ENCODE measurements at regions not wholly inside any gene's neighbourhood (a gene's known extent, or its start where the extent isn't known, plus 50 kb on each side); places are given as distances from the start of the nearest gene placed in this dataset.

GRCh38 chr11:109730669-109731068, 308.7 kb downstream of the C11orf87 start:
- H3K27me3 ChIP-seq (ENCODE audit: control insufficient read depth in 1 of 2, insufficient read depth in 2 of 2, low read length in 2 of 2), result no peaks in the 10 kb centered on the region

More at GRCh38 chr11:109730669-109731068, 308.7 kb downstream of the C11orf87 start:
- intact Hi-C loops (cut with micrococcal nuclease; ENCODE audit: unreplicated experiment) (no loop called here), in situ Hi-C loops (cut with HindIII; ENCODE audit: extremely low pct_ligation_motif_present, low pct_unique_long_range_greater_than_20kb) (no loop called here)
- ChIA-PET CTCF (ENCODE audit: low intra/inter-chr PET ratio, low total read pairs) (no interaction called here), POLR2A (no interaction called here)
- ATAC-seq (no peak), FAIRE-seq (no peak), DNase-seq (ENCODE audit: low spot score) (no peak)
- TF ChIP-seq ZNF790 (CRISPR knock-in tag; IDR thresholded peaks at IDR 0.05; ENCODE audit: borderline replicate concordance), result no peak
- TF ChIP-seq BRCA1 (CRISPR knock-in tag; IDR thresholded peaks at IDR 0.05), result no peak
- no peak for TF ChIP-seq ZBTB7B (CRISPR knock-in tag; IDR thresholded peaks at IDR 0.05)
- no peak for TF ChIP-seq KIAA2018 (CRISPR knock-in tag; IDR thresholded peaks at IDR 0.05; ENCODE audit: borderline replicate concordance)
- TF ChIP-seq ZNF691 (CRISPR knock-in tag; IDR thresholded peaks at IDR 0.05; ENCODE audit: borderline replicate concordance, low read depth), result no peak
- TF ChIP-seq ZNF709 (CRISPR knock-in tag; IDR thresholded peaks at IDR 0.05), result no peak
- no peak for TF ChIP-seq KAT8 (CRISPR knock-in tag; IDR thresholded peaks at IDR 0.05)
- TF ChIP-seq TOPORS (CRISPR knock-in tag; IDR thresholded peaks at IDR 0.05), result no peak
- TF ChIP-seq GMEB1 (CRISPR knock-in tag; IDR thresholded peaks at IDR 0.05; ENCODE audit: borderline replicate concordance), result no peak
- WGBS (ENCODE audit: low lambda C conversion rate), result 3% methylated on average over 2 of the region's 2 CpGs
- H3K27ac ChIP-seq (ENCODE audit: extremely low read length, insufficient read depth, low read length), result no peak overlapping the region
- H3K4me2 ChIP-seq (ENCODE audit: low read depth, low read length), result no peak overlapping the region
- H3K4me3 ChIP-seq (replicated peaks in 1 of 3; ENCODE audit: insufficient read depth in 1 of 3, low read depth in 2 of 3, low read length in 3 of 3), result no peak overlapping the region
- no peak overlapping the region for H3K9ac ChIP-seq (ENCODE audit: insufficient read depth, low read depth, low read length)
- H2AFZ ChIP-seq (ENCODE audit: low read length), result no peak overlapping the region
- no peaks in the 10 kb centered on the region for H3K79me2 ChIP-seq (ENCODE audit: insufficient read depth, low read length)
- no peaks in the 10 kb centered on the region for H3K36me3 ChIP-seq (replicated peaks in 1 of 2; ENCODE audit: control insufficient read depth in 1 of 2, insufficient read depth in 2 of 2, low read length in 2 of 2)
- H4K20me1 ChIP-seq (ENCODE audit: insufficient read depth, low read length), result no peaks in the 10 kb centered on the region
- no peaks in the 10 kb centered on the region for H3K9me3 ChIP-seq (ENCODE audit: low read length)
- BruUV-seq (replicated peaks), result no TSS peak
- 0 out of 2 replicates have a peak, but pooled peaks cover 6% of the 10 kb centered on the region for H3K4me1 ChIP-seq (ENCODE audit: insufficient read depth, low read length)

Data from HepG2 (cell line).